ENCODE measurements at regions not wholly inside any gene's neighbourhood (a gene's known extent, or its start where the extent isn't known, plus 50 kb on each side); places are given as distances from the start of the nearest gene placed in this dataset.

DNA sequence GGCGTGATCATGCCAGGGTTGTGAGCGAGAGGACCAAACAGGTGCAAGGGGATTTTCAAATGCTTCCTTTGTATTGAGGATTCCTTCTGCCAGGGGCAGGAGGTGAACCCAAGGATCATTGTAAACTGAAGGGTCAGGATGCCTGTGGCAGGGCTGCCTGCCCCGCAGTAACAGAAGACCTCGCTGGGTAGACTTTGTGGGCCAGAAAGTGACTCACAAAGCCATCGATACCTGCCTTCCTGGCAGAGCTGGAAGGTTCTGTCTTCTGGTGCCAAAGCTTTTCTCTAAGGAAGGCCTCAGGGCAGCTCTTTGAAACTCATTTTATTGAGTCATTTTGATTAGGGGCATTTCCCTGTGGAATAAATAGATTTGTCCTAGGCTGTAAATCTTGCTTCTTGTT is 223.4 kb downstream of the ICE1 start:
- no peak for ATAC-seq
- Histone ChIP-seq H3K36me3 (no peaks in the 10 kb centered on the region), H3K9me3 (no peaks in the 10 kb centered on the region), H3K4me1 (peaks cover 0 to 18% (median 0%) of the 10 kb centered on the region in 3 donors), H3K27ac (peak overlapping the region in 1 of 4 donors; percentile 10), H3K27me3 (no peaks in the 10 kb centered on the region), H3K4me3 (no peak overlapping the region)
- no peak for TF ChIP-seq EP300 (IDR thresholded peaks at IDR 0.05)
- WGBS, 2 donors (ENCODE audit: low coverage in 1 of 2) = 82 to 100% methylated on average over 2 to 4 of the region's 5 CpGs

DNA sequence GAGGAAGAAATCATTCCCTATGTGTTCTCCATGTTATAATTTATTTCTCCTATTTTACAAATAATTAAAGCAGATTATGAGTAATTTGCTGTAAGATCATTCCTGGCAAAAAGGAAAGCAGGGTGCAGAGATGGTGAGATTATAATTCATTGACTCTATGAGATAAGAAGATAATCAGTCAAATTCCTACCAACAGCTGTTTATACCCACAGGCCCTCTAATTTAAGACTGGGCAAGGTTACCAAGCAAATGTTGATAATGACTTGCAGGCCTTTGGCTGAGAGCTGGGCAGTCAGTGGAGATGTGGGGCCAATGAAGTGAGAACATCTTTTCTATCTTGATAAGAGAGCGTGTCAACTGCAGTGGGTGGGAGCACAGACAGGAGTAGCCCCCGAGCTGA is 222.7 kb downstream of the ICE1 start:
- H3K4me3 ChIP-seq = no peak overlapping the region
- H3K36me3 ChIP-seq = no peaks in the 10 kb centered on the region
- H3K27ac ChIP-seq = peak overlapping the region in 1 of 4 donors; percentile 53
- WGBS, 2 donors (ENCODE audit: low coverage in 1 of 2) = 60% methylated on average over 1 of the region's 2 CpGs; no CpG with 5 or more reads in 1 of the 2 donors
- no peaks in the 10 kb centered on the region for H3K27me3 ChIP-seq
- H3K9me3 ChIP-seq = no peaks in the 10 kb centered on the region
- no peak for TF ChIP-seq CTCF (IDR thresholded peaks at IDR 0.05)
- no peak for TF ChIP-seq POLR2AphosphoS5 (IDR thresholded peaks at IDR 0.05)
- no peak for TF ChIP-seq POLR2A (IDR thresholded peaks at IDR 0.05)
- no peak for TF ChIP-seq EP300 (IDR thresholded peaks at IDR 0.05)
- no peak for ATAC-seq
- H3K4me1 ChIP-seq = peaks cover 0 to 18% (median 0%) of the 10 kb centered on the region in 3 donors

DNA sequence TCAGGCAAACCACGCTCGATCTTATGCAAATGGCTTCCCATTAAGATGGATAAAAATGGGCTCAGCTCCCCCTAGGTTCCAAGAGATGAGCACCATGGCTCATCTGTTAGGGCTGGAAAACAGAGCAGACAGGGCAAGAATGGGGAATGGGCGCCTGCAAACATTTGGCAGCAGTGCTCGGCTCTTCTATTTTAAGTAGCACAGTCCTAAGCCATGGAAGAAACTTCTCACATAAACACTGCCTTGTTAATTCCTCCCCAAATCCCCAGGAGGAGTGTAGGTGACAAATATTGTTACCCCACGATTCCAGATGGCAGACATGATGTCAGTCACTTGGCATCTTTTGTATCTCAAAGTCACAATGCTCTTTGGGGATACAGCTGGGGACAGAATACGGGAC is 221.8 kb downstream of the ICE1 start:
- peak overlapping the region in 3 of 4 donors; percentile 11 to 65 (median 53) for H3K27ac ChIP-seq
- no peak for ATAC-seq
- no peak for TF ChIP-seq POLR2A (IDR thresholded peaks at IDR 0.05)
- TF ChIP-seq POLR2AphosphoS5 (IDR thresholded peaks at IDR 0.05) = no peak
- no peak for TF ChIP-seq CTCF (IDR thresholded peaks at IDR 0.05)
- TF ChIP-seq EP300 (IDR thresholded peaks at IDR 0.05) = no peak

GRCh38 chr5:5643481-5643880 is 221.0 kb downstream of the ICE1 start:
- H3K36me3 ChIP-seq = no peaks in the 10 kb centered on the region
- H3K4me1 ChIP-seq = peaks cover 0 to 32% (median 0%) of the 10 kb centered on the region in 3 donors
- TF ChIP-seq EP300 (IDR thresholded peaks at IDR 0.05) = no peak
- TF ChIP-seq POLR2AphosphoS5 (IDR thresholded peaks at IDR 0.05) = no peak
- TF ChIP-seq CTCF (IDR thresholded peaks at IDR 0.05) = no peak
- no peaks in the 10 kb centered on the region for H3K9me3 ChIP-seq
- H3K4me3 ChIP-seq = no peak overlapping the region
- WGBS, 2 donors (ENCODE audit: low coverage in 1 of 2) = 69 to 80% methylated on average over 2 to 4 of the region's 4 CpGs
- H3K27me3 ChIP-seq = no peaks in the 10 kb centered on the region
- H3K27ac ChIP-seq = no peak overlapping the region
- peak; percentile 10 for ATAC-seq

More for the DNA sequence above, 221.8 kb downstream of the ICE1 start:
- 19 to 40% methylated on average over 1 to 3 of the region's 6 CpGs for WGBS, 2 donors (ENCODE audit: low coverage in 1 of 2)
- no peaks in the 10 kb centered on the region for H3K36me3 ChIP-seq
- peaks cover 0 to 25% (median 0%) of the 10 kb centered on the region in 3 donors for H3K4me1 ChIP-seq
- H3K9me3 ChIP-seq = no peaks in the 10 kb centered on the region
- no peak overlapping the region for H3K4me3 ChIP-seq
- no peaks in the 10 kb centered on the region for H3K27me3 ChIP-seq

- H3K27ac ChIP-seq = peak overlapping the region; percentile 79 to 91 (median 87)
- 18 to 22% methylated on average over 4 of the region's 4 CpGs for WGBS, 2 donors (ENCODE audit: low coverage in 1 of 2)
Measured at GRCh38 chr5:5638211-5638610, 215.7 kb downstream of the ICE1 start.

More at GRCh38 chr5:5638211-5638610, 215.7 kb downstream of the ICE1 start:
- TF ChIP-seq EP300 (IDR thresholded peaks at IDR 0.05) (no peak), CTCF (IDR thresholded peaks at IDR 0.05) (no peak), POLR2AphosphoS5 (IDR thresholded peaks at IDR 0.05) (no peak), POLR2A (IDR thresholded peaks at IDR 0.05) (no peak)
- Histone ChIP-seq H3K4me1 (peaks cover 3 to 38% (median 8%) of the 10 kb centered on the region in 3 donors), H3K9me3 (no peaks in the 10 kb centered on the region), H3K27me3 (no peaks in the 10 kb centered on the region), H3K36me3 (no peaks in the 10 kb centered on the region), H3K4me3 (no peak overlapping the region)
- ATAC-seq = peak; percentile 77

All from gastroesophageal sphincter (tissue), 4 donors.